NOMO-1 (cell line): ENCODE measurements at regions not wholly inside any gene's neighbourhood (a gene's known extent, or its start where the extent isn't known, plus 50 kb on each side); places are given as distances from the start of the nearest gene placed in this dataset.

Source experiments
- DNase-seq, 2 experiments: peaks; one replicate each; lab custom pipeline; 2025; ENCODE audit not compliant: unreplicated experiment in 2 of 2; lab: John Stamatoyannopoulos, UW

DNA sequence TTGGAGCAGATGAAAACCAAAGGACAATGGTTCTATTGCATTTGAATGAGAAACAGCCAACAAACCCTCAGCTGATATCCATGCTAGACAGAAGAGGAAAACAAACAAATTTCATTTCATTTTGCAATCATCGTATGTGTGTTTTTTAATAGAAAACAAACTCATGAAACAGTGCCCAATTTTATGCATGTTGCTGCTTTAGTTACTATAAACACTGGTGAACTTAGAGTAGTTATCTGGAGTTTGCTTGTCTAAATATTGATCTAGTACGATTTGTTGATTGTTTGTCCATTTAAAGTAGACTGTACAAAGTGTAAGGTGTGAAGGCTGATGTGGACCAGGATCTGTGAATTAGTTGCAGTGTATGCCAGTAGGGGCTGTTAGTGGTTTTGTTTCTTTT lies 166.6 kb downstream of the KITLG start:
- no peak for DNase-seq

DNA sequence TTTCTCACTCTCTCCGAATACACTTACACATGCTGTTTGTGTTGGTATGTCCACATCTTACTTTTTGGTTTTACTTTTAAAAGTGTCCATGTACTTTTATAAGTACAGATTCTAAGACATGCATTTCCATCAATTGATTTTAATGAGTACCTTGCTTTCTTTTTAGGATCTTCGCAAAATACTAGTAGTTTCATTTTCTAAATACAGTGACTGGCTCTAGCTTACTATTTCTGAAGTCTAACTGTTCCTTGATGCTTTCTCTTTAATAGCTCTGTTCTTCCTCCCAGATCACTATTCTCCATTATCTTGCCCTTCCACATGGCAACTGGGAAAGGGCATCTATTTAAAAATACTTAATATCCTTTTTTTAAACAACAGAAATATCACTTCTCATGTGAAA lies 164.1 kb downstream of the KITLG start:
- no peak for DNase-seq

DNA sequence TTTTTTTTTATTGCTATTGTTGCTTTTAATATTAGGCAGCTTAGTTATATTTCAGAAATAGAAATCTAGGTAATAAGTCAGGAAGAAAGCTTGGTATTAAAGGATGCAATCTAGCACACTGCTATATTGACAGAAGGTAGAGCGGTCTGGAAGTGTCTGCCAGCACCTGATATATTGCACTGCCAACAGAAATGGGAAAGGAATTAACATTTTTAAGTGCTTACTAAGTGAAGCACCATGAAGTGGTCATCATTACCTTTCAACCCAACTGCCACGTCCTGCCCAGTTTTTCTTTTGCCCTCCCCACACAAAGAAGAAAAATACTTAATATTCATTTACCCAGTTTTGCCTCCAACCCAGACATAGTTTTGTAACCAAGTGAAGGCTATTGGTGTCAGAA lies 163.5 kb downstream of the KITLG start:
- DNase-seq = no peak

DNA sequence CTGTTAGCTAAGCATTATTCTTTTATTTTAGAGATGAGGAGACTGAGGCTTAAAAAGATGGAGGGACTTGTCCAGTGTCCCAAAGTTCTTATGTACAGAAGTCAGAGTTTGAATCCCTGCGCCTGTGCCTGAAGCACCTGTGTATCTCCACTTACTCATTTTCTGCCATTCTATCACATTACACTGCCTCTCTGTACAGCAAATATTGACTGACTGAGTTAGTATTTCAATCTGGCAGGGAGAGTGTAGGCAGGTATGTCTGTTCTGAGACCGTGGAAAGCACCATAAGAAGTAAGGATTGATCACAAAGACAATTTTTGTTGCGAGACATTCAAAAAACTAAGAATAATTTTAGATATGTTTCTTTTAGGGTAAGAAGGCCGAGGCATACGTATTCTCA lies 162.7 kb downstream of the KITLG start:
- DNase-seq = no peak

GRCh38 chr12:88418856-88419497 lies 161.3 kb downstream of the KITLG start:
- no peak for DNase-seq

- no peak for DNase-seq
Measured at GRCh38 chr12:88419794-88420193, 160.5 kb downstream of the KITLG start.

- DNase-seq = no peak
Measured at GRCh38 chr12:88420457-88420856, 159.8 kb downstream of the KITLG start.

DNA sequence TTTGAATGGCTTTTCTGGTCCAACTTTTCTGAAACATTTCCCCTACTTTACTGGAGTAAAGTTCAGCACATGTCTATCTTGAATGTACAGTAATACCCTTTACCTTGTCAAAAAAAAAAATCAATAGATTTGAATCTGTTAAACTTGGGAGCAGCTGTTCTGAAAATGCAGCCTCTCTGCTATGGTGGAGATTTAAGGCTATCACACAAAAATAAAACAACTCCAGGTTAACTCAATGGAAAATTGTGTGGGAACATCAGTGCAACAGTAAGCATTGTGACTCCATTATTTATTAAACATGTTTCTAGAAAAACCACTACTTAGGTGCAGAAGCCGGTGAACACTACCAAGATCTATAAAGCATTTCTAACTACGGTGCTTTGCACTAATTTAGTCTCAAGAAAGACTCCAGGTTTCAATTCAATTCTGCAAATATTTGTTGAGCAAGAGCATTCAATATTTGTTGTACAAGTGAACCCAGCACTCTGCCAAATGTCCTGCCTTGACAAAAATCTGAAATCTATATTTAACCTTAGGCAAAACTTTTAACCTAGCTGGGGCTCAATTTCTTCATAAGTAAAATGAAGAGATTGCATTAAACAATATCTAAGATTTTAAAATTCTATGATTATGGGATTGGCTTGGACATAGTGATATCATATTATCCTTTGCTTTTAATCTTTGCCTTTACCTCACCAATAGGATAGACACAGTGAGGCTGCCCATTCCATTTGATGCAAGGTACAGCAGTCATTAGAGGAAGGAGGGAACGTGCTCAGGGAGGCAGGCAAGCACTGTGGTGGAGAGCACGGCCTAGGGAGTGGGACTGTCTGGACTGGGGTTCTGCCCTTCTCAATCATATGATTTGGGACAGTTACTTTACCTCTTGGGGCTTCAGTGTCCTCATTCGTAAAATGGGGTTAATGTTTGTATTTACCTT lies 155.2 kb downstream of the KITLG start:
- no peak for DNase-seq

GRCh38 chr12:88428350-88428749 lies 151.9 kb downstream of the KITLG start:
- DNase-seq = no peak

DNA sequence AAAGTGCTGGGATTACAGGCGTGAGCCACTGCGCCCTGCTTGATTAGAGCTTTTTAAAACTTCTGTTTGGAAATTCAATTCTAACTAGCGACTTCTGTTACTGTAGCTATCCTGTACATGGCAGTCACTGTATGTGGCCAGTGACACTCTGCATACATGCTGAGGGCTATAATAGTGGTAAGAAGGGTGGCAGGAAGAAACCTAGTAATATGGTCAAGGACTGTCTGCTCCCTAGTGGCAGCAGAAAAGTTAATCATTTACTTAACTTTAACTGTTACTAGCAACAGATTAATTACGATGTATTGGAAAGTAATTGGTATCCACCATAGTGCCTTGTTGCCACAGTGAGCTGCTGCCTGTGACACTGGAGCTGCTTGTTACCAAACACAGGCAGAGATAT lies 149.0 kb downstream of the KITLG start:
- no peak for DNase-seq

DNA sequence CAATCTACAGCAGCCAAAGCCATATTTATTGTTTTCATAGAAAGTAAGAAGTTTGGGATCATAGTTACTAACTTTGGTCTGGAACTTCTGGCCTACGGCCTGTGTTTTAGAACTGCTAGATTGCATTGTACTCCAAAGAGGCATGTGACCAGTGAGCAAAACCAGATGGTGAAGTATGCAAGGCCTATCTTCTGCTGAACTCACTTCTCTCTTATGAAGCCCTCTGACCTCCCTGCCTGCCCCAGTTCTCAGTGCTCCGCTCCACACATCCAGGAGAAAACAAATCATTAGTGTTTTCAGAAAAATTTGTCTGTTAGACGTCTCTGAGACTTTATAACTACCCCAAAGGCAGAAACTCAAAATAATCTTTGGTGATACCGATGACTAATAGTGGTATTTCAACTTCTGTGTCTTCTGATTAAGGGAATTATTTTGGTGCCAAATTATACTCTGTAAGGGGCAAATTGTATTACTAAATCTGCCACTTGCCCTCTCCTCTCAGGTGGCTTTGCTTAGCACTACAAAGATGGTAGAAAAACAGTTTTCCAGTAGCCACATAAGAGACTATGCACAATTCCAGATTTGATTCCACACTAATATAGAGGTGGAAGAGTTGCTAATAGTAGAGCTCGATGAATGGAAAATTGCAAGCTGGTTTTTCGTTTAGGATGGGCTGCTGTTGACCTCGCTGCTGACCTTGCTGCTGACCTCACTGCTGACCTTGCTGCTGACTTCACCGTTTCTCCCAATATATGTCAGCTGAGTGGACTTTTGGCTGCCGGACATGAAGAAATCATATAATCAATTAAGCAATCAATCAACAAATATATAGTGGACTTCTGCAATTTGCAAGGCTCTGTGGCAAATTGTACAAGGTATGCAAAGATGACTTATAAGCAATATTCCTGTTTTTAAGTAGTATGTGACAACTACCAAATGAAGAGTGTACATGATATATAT lies 147.5 kb downstream of the KITLG start:
- no peak for DNase-seq

- DNase-seq = peak; percentile 70 to 85
Measured at GRCh38 chr12:88433997-88434703, 146.1 kb downstream of the KITLG start.

DNA sequence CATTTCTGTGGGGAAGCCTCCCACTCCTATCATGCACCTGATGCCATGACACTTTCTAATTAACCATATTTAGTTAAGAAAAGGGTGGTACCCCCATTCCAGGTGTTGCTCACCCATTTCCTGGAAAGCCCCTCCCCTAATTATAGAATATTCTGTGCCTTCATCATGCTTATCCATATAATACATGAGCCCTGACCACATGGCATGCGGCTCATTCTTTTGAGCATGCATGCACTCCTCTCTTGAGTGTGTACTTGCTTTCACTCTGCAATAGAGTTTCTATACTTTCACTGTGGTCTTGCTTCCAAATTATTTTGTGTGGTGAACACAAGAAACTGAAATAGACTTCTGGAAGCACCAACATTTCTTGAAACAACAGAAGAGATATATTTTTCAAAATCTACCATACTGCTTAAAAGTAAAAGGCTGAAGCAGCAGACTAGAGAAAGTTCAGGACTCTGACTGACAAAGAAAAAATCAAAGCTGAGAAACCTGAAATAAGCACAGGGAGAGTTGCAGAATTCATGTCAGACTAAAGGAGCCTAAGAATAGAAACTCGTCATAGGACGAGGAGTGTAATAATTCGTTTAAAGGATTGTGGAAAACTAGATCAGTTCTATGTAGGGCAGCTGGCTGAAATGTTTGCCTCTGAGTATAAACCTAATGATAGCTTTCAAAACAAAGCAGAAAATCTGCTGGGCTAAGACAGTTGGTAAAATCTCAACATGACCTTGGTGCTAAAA lies 144.8 kb downstream of the KITLG start:
- DNase-seq = no peak

GRCh38 chr12:88437226-88437625 lies 143.0 kb downstream of the KITLG start:
- DNase-seq = no peak
